Ishikawa (cell line): ENCODE measurements at regions not wholly inside any gene's neighbourhood (a gene's known extent, or its start where the extent isn't known, plus 50 kb on each side); places are given as distances from the start of the nearest gene placed in this dataset.

Experiments
- CEBPB ChIP-seq: IDR thresholded peaks from 2 replicates; pipeline ENCODE4 v1.6.1; 2012
- CREB1 ChIP-seq: IDR thresholded peaks from 2 replicates; pipeline ENCODE4 v1.6.1; 2012; ENCODE audit warnings: low read depth
- EP300 ChIP-seq: IDR thresholded peaks from 2 replicates; pipeline ENCODE4 v1.6.1; 2012; ENCODE audit warnings: borderline replicate concordance
- FOXM1 ChIP-seq: IDR thresholded peaks from 2 replicates; pipeline ENCODE4 v1.6.1; 2012; ENCODE audit warnings: low read depth, borderline replicate concordance
- TAF1 ChIP-seq: IDR thresholded peaks from 2 replicates; pipeline ENCODE4 v1.6.1; 2012; ENCODE audit warnings: low read depth, mild to moderate bottlenecking
- TCF12 ChIP-seq: IDR thresholded peaks from 2 replicates; pipeline ENCODE4 v1.6.1; 2012; ENCODE audit warnings: low read depth
- USF1 ChIP-seq: IDR thresholded peaks from 2 replicates; pipeline ENCODE4 v1.6.1; 2012
- YY1 ChIP-seq: IDR thresholded peaks from 2 replicates; pipeline ENCODE4 v1.6.1; 2012; ENCODE audit warnings: low read depth

DNA sequence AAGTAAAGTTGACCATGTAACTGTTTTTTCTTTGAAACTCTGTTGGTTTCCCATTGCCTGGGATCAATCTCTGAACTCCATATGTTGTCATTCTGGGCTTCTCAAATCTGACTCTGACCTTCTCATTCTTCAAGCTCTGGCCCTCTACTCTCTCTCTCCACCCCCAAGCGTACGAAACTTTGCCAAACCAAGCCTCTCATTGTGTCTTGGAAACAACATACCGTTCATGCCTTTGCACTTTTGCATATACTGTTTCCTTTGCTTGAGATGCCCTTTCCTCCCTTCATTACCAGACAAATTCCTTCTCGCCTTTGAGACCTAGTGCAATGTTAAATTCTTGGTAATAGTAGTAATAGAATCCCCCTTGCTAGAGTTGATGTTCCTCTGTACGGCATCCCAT lies 113.7 kb downstream of the OLFM4 start:
- TF ChIP-seq TAF1, result no peak
- no peak for TF ChIP-seq CREB1
- TF ChIP-seq YY1, result no peak
- no peak for TF ChIP-seq CEBPB
- TF ChIP-seq EP300, result no peak
- TF ChIP-seq FOXM1, result no peak
- no peak for TF ChIP-seq USF1
- no peak for TF ChIP-seq TCF12
